K562 (cell line): ENCODE measurements at regions not wholly inside any gene's neighbourhood (a gene's known extent, or its start where the extent isn't known, plus 50 kb on each side); places are given as distances from the start of the nearest gene placed in this dataset.

ENCODE experiments used
- ATAC-seq: fragments of 200-7000 bp; cut with Tn5 transposase; 3 replicates; pipeline ENCODE4 v1.9.1; 2020; ENCODE audit warnings: moderate library complexity
- BruUV-seq: library from RNA; stranded (reverse); fragments of 400-500 nt; replicated peaks from 2 replicates; lab custom pipeline; 2021; lab: Mats Ljungman, UMichigan
- CTCF ChIA-PET: fragments of 300-600 bp; formaldehyde crosslinking; extraction: SDS; loops from one replicate; lab custom pipeline; 2021; ENCODE audit warnings: low intra/inter-chr PET ratio; lab: Yijun Ruan, JAX
- POLR2A ChIA-PET: fragments of 300-600, 350-650 bp; sonication (Branson Sonifier 250); formaldehyde crosslinking; extraction: SDS; loops from one replicate; lab custom pipeline; 2021; ENCODE audit warnings: antibody characterized with exemption, inconsistent platforms; lab: Yijun Ruan, JAX
- DNase-seq, 4 experiments: peaks; one replicate each; pipeline versions ENCODE4 v3.0.0 to v3.0.0-alpha.2; 2011 to 2018; ENCODE audit warnings: low spot score in 3 of 4, mixed read lengths in 3 of 4; ENCODE audit errors: extremely low read depth in 1 of 4
- FAIRE-seq: peaks from 2 replicates; lab custom pipeline; 2011; peaks lifted over from hg19 to GRCh38; lab: Jason Lieb, UNC
- H2AFZ ChIP-seq: 2 replicates; pipeline ENCODE4 v1.6.0; 2011; ENCODE audit warnings: low read depth, low read length, control low read depth, inconsistent platforms
- H3K27ac ChIP-seq: fragments of 200-600 bp; 3 replicates; pipeline ENCODE4 v1.8.0; 2011; ENCODE audit warnings: low read depth, mild to moderate bottlenecking, control low read depth, inconsistent platforms, low read length, moderate library complexity, mixed read lengths; ENCODE audit errors: extremely low read depth
- H3K27me3 ChIP-seq, 2 experiments: fragments of 300-600 bp in 1 of 2; 2 replicates in 1 of 2; 3 replicates in 1 of 2; pipeline versions ENCODE4 v1.6.0 to v1.8.0; 2011; ENCODE audit warnings: inconsistent platforms in 2 of 2, low read length in 2 of 2, mild to moderate bottlenecking in 1 of 2, mixed read lengths in 1 of 2, moderate library complexity in 1 of 2; ENCODE audit not compliant: control insufficient read depth in 2 of 2, insufficient read depth in 2 of 2
- H3K36me3 ChIP-seq: fragments of 300-600 bp; 3 replicates; pipeline ENCODE4 v1.8.0; 2011; ENCODE audit warnings: mild to moderate bottlenecking, low read length, inconsistent platforms; ENCODE audit not compliant: control insufficient read depth, insufficient read depth
- H3K4me1 ChIP-seq, 2 experiments: fragments of 200-600 bp in 1 of 2; replicated peaks in 1 of 2; 2 replicates in 1 of 2; 3 replicates in 1 of 2; pipeline versions ENCODE4 v1.5.1 to v1.8.0; 2011; ENCODE audit warnings: inconsistent platforms in 2 of 2, low read length in 2 of 2, mild to moderate bottlenecking in 1 of 2, mixed read lengths in 1 of 2, moderate library complexity in 1 of 2; ENCODE audit not compliant: control insufficient read depth in 2 of 2, insufficient read depth in 2 of 2
- H3K4me2 ChIP-seq: 2 replicates; pipeline ENCODE4 v1.6.1; 2011; ENCODE audit warnings: low read length, control low read depth, inconsistent platforms, mixed read lengths; ENCODE audit not compliant: insufficient read depth
- H3K4me3 ChIP-seq: fragments of 200-600 bp; sonication (generic), shearing (Covaris generic); 2 replicates; pipeline ENCODE4 v1.5.1; 2016; ENCODE audit warnings: control low read depth, inconsistent platforms
- H3K79me2 ChIP-seq: fragments of 200-600 bp; 3 replicates; pipeline ENCODE4 v1.8.0; 2011; ENCODE audit warnings: low read length, inconsistent platforms; ENCODE audit not compliant: control insufficient read depth, insufficient read depth
- H3K9ac ChIP-seq, 2 experiments: 2 replicates each; pipeline versions ENCODE4 v1.6.0 to v1.6.1; 2011; ENCODE audit warnings: low read depth in 2 of 2, low read length in 2 of 2, control low read depth in 1 of 2, inconsistent platforms in 1 of 2, mild to moderate bottlenecking in 1 of 2, mixed read lengths in 1 of 2; ENCODE audit not compliant: insufficient read depth in 1 of 2
- H3K9me1 ChIP-seq: one replicate; pipeline ENCODE4 v1.6.0; 2011; ENCODE audit warnings: inconsistent platforms, mild to moderate bottlenecking, low read length, moderate library complexity; ENCODE audit not compliant: control insufficient read depth, insufficient read depth
- H3K9me3 ChIP-seq: replicated peaks from 2 replicates; pipeline ENCODE4 v1.5.1; 2011; ENCODE audit warnings: low read depth, low read length, inconsistent platforms; ENCODE audit not compliant: control insufficient read depth, insufficient read depth
- H4K20me1 ChIP-seq: replicated peaks from 2 replicates; pipeline ENCODE4 v1.6.1; 2011; ENCODE audit warnings: low read length, inconsistent platforms, mixed read lengths; ENCODE audit not compliant: control insufficient read depth, insufficient read depth
- CBX1 ChIP-seq: sonication (generic); IDR thresholded peaks from 2 replicates; pipeline ENCODE4 v1.6.1; 2016; ENCODE audit warnings: antibody characterized with exemption, low read depth, mild to moderate bottlenecking
- DACH1 ChIP-seq: fragments of 450-650 bp; IDR thresholded peaks from 2 replicates; pipeline ENCODE4 v1.6.1; 2018; ENCODE audit not compliant: partially characterized antibody
- GTF2F1 ChIP-seq: IDR thresholded peaks from 2 replicates; pipeline ENCODE4 v1.6.1; 2011; ENCODE audit warnings: low read depth, low read length, improper control_type of control experiment
- MXI1 ChIP-seq: IDR thresholded peaks from 2 replicates; pipeline ENCODE4 v1.6.1; 2011; ENCODE audit warnings: low read depth, mild to moderate bottlenecking, improper control_type of control experiment, low read length
- PATZ1 ChIP-seq: fragments of 250-450 bp; sonication (Bioruptor Pico); IDR thresholded peaks from 2 replicates; pipeline ENCODE4 v1.5.0; 2020; ENCODE audit warnings: mild to moderate bottlenecking, borderline replicate concordance
- RB1 ChIP-seq: fragments of 450-650 bp; IDR thresholded peaks from 2 replicates; pipeline ENCODE4 v1.6.1; 2017; ENCODE audit warnings: low read depth, mild to moderate bottlenecking
- RBM25 ChIP-seq: fragments of 200-400 bp; formaldehyde crosslinking; IDR thresholded peaks from 2 replicates; pipeline ENCODE4 v1.6.1; 2018; ENCODE audit warnings: low read length, low read depth, moderate library complexity; ENCODE audit not compliant: severe bottlenecking
- RFX1 ChIP-seq: fragments of 450-650 bp; IDR thresholded peaks from 2 replicates; pipeline ENCODE4 v1.6.1; 2016; ENCODE audit warnings: mild to moderate bottlenecking, moderate library complexity
- RFX7 ChIP-seq: fragments of 250-450 bp; sonication (Bioruptor Pico); IDR thresholded peaks from 2 replicates; pipeline ENCODE4 v1.5.1; 2021; ENCODE audit warnings: mild to moderate bottlenecking
- SIN3A ChIP-seq, 2 experiments: fragments of 150-350 bp in 1 of 2; IDR thresholded peaks; 2 replicates each; pipeline ENCODE4 v1.6.1; 2011 to 2016; ENCODE audit warnings: borderline replicate concordance in 2 of 2, low read depth in 2 of 2, low read length in 2 of 2, mild to moderate bottlenecking in 2 of 2, moderate library complexity in 2 of 2; ENCODE audit not compliant: control insufficient read depth in 1 of 2
- ZNF282 ChIP-seq: sonication (generic); formaldehyde crosslinking; IDR thresholded peaks from 2 replicates; pipeline ENCODE4 v1.8.1; 2023; ENCODE audit warnings: missing genetic modification reagents
- ZNF311 ChIP-seq: fragments of 250-450 bp; sonication (Bioruptor Pico); IDR thresholded peaks from 2 replicates; pipeline ENCODE4 v1.4.0; 2020; ENCODE audit warnings: mild to moderate bottlenecking, moderate library complexity
- in situ Hi-C: fragments of 300-500 bp; cut with MboI; formaldehyde crosslinking; loops from 4 replicates; pipeline ENCODE4 v1.15.0; 2018; ENCODE audit warnings: inconsistent platforms, mixed read lengths
- intact Hi-C: fragments of 100-400 bp; cut with micrococcal nuclease; formaldehyde crosslinking; loops from 2 replicates; pipeline ENCODE4 v1.14.2; 2022
- TF ChIP-seq, protein P1 (sequence below): IDR thresholded peaks from 2 replicates; pipeline ENCODE4 v1.6.1; 2012; ENCODE audit warnings: low read depth, low read length, improper control_type of control experiment, borderline replicate concordance
- TF ChIP-seq, protein P2 (sequence below): fragments of 250-450 bp; sonication (Bioruptor Pico); IDR thresholded peaks from 2 replicates; pipeline ENCODE4 v1.5.0; 2021; ENCODE audit warnings: mild to moderate bottlenecking, moderate library complexity

DNA sequence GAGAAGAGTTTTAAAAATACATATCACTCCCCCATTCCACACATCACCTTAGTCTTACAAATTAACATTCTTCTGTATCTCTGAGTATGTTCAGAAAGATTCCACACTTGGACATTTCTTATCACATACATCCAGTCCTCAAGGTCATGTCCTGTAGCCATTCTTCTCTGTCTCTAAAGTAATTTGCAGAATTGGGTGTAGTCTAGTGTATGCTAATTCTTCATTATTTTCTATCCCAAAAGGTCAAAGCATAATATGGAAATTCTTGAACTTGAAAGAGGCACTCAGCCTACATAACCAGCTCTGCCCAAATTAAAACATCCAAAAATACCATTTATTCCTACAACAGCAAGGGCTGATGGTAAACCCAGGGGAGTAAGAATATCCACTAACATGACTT is 286.0 kb downstream of the HAO1 start:
- Histone ChIP-seq H3K4me2 (no peak overlapping the region), H3K27me3 (no peaks in the 10 kb centered on the region), H3K9ac (no peak overlapping the region), H3K4me1 (no peaks in the 10 kb centered on the region), H3K27ac (no peak overlapping the region), H3K4me3 (no peak overlapping the region), H2AFZ (no peak overlapping the region), H3K9me1 (no peaks in the 10 kb centered on the region), H3K79me2 (no peaks in the 10 kb centered on the region), H3K9me3 (no peaks in the 10 kb centered on the region), H4K20me1 (no peaks in the 10 kb centered on the region), H3K36me3 (no peaks in the 10 kb centered on the region)
- TF ChIP-seq PATZ1 (CRISPR knock-in tag) (no peak), ZNF282 (CRISPR knock-in tag) (no peak), RB1 (no peak), MXI1 (no peak), GTF2F1 (no peak), DACH1 (no peak), RFX7 (CRISPR knock-in tag) (no peak), CBX1 (no peak), RFX1 (no peak), SIN3A (IDR thresholded peaks at IDR 0.05; ENCODE audit: borderline replicate concordance in 2 of 2, control insufficient read depth in 1 of 2, low read depth in 2 of 2, low read length in 2 of 2) (no peak), ZNF311 (CRISPR knock-in tag) (no peak), RBM25 (no peak)
- TF ChIP-seq, protein P1, sequence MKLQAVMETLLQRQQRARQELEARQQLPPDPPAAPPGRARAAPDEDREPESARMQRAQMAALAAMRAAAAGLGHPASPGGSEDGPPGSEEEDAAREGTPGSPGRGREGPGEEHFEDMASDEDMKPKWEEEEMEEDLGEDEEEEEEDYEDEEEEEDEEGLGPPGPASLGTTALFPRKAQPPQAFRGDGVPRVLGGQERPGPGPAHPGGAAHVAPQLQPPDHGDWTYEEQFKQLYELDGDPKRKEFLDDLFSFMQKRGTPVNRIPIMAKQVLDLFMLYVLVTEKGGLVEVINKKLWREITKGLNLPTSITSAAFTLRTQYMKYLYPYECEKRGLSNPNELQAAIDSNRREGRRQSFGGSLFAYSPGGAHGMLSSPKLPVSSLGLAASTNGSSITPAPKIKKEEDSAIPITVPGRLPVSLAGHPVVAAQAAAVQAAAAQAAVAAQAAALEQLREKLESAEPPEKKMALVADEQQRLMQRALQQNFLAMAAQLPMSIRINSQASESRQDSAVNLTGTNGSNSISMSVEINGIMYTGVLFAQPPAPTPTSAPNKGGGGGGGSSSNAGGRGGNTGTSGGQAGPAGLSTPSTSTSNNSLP: no peak
- TF ChIP-seq, protein P2, sequence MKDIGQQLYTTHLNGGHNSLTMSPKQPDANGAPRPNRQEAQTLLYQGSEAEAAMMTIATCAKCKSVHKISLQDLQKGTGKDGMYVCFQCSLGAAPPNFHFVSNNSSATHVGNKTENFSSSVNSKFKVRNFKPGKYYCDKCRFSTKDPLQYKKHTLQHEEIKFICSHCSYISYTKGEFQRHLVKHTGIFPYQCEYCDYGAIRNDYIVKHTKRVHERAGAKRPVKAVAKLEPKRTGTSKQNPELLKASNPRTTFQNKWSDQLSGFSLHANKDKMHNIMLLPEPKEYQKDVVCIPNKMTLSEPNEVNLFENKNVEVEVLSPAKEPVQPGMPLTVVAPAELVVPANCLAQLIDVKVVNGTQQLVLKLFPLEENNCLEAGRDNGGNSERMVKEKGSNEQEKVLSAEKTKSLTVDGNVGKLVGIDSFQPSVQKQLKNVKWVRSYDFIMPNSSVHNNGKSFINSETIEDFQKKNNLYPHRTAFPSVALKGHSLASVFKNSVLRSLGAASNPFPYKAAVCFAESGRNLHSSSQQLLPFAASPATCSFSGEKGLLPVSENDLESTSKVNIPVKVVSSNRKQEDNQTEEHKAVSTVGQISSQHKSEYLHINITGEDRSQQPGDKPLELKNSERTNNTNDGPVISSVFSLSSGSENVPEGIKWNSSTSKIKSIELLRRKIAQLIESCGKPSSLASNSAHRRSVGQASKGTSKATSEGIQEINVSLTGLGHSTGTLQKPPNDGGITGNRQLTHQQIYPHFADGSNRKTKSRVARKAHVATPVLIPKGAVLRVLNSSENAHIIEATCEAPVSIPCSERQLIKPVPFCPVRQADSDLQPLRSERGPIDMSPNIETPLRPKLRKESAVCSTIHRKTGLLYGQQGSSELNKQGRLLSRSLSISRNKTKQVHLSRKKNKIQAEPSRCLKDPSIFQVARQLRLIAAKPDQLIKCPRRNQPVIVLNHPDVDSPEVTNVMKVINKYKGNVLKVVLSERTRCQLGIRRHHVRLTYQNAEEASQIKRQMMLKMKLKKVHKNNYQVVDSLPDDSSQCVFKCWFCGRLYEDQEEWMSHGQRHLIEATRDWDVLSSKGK (CRISPR knock-in tag): no peak
- in situ Hi-C loops: no loop called here
- ATAC-seq: no peak
- no TSS peak for BruUV-seq
- ChIA-PET POLR2A (no interaction called here), CTCF (no interaction called here)
- DNase-seq: no peak
- FAIRE-seq: no peak
- intact Hi-C loops: no loop called here
